A673 (cell line): ENCODE measurements at regions not wholly inside any gene's neighbourhood (a gene's known extent, or its start where the extent isn't known, plus 50 kb on each side); places are given as distances from the start of the nearest gene placed in this dataset.

Experiments used
- BruUV-seq: library from RNA; stranded (reverse); fragments of 400-500 nt; replicated peaks from 2 replicates; lab custom pipeline; 2021; lab: Mats Ljungman, UMichigan
- CTCF ChIA-PET: fragments of 300-600 bp; sonication (Branson Sonifier 250); formaldehyde crosslinking; loops from one replicate; lab custom pipeline; 2022; ENCODE audit warnings: antibody characterized with exemption; lab: Charles Lee
- POLR2A ChIA-PET: fragments of 300-600 bp; sonication (Branson Sonifier 250); formaldehyde crosslinking; loops from one replicate; lab custom pipeline; 2022; ENCODE audit warnings: antibody characterized with exemption; ENCODE audit not compliant: low non-redundant PET; lab: Charles Lee
- DNase-seq: peaks from one replicate; pipeline ENCODE4 v3.0.0-alpha.2; 2015; ENCODE audit warnings: low spot score
- H3K27ac ChIP-seq: fragments of 200-600 bp; sonication (generic); 2 replicates; pipeline ENCODE4 v1.5.1; 2016; ENCODE audit warnings: mixed run types, low read depth, mild to moderate bottlenecking, mixed read lengths, antibody characterized with exemption, low read length; ENCODE audit not compliant: poor library complexity, severe bottlenecking
- H3K27me3 ChIP-seq: fragments of 200-600 bp; sonication (generic); replicated peaks from 2 replicates; pipeline ENCODE4 v1.6.1; 2017; ENCODE audit warnings: mixed run types, low read depth, mild to moderate bottlenecking, mixed read lengths, antibody characterized with exemption, low read length; ENCODE audit not compliant: insufficient read depth, poor library complexity
- H3K36me3 ChIP-seq: fragments of 200-600 bp; sonication (generic); 2 replicates; pipeline ENCODE4 v1.6.1; 2016; ENCODE audit warnings: mixed run types, mild to moderate bottlenecking, mixed read lengths, antibody characterized with exemption, low read length; ENCODE audit not compliant: insufficient read depth, poor library complexity, severe bottlenecking
- H3K4me1 ChIP-seq: fragments of 200-600 bp; sonication (generic); 2 replicates; pipeline ENCODE4 v1.6.1; 2017; ENCODE audit warnings: mixed run types, mild to moderate bottlenecking, mixed read lengths, antibody characterized with exemption, low read length; ENCODE audit not compliant: insufficient read depth, poor library complexity, severe bottlenecking
- H3K4me3 ChIP-seq: fragments of 200-600 bp; sonication (generic); 2 replicates; pipeline ENCODE4 v1.5.1; 2016; ENCODE audit warnings: low read depth, mixed run types, mild to moderate bottlenecking, mixed read lengths, low read length; ENCODE audit not compliant: poor library complexity, severe bottlenecking
- H3K9me3 ChIP-seq: fragments of 200-600 bp; sonication (generic); 2 replicates; pipeline ENCODE4 v1.6.1; 2016; ENCODE audit warnings: mixed run types, low read depth, mild to moderate bottlenecking, mixed read lengths, antibody characterized with exemption, low read length; ENCODE audit not compliant: poor library complexity, severe bottlenecking
- CTCF ChIP-seq: fragments of 300-800, 200-600 bp; sonication (generic); conservative IDR thresholded peaks from 2 replicates; pipeline ENCODE4 v1.5.1; 2017; ENCODE audit warnings: low read depth, mild to moderate bottlenecking, antibody characterized with exemption, low read length, moderate library complexity, mixed read lengths
- EZH2 ChIP-seq: fragments of 200-600 bp; sonication (generic); IDR thresholded peaks from 2 replicates; pipeline ENCODE4 v1.6.1; 2017; ENCODE audit warnings: borderline replicate concordance, low read depth, mild to moderate bottlenecking, mixed read lengths, antibody characterized with exemption, low read length; ENCODE audit not compliant: poor library complexity, severe bottlenecking
- intact Hi-C: fragments of 100-400 bp; cut with micrococcal nuclease; formaldehyde crosslinking; loops from one replicate; pipeline ENCODE4 v1.10.0; 2022; ENCODE audit not compliant: unreplicated experiment

GRCh38 chr5:44187973-44188372 is 201.2 kb downstream of the FGF10 start:
- no peaks in the 10 kb centered on the region for H3K27me3 ChIP-seq
- TF ChIP-seq EZH2 (no peak), CTCF (no peak)
- no peak for DNase-seq
- peaks cover 3% of the 10 kb centered on the region for H3K9me3 ChIP-seq
- intact Hi-C loops: no loop called here
- H3K4me1 ChIP-seq: no peaks in the 10 kb centered on the region
- no peak overlapping the region for H3K4me3 ChIP-seq
- no peaks in the 10 kb centered on the region for H3K36me3 ChIP-seq
- no peak overlapping the region for H3K27ac ChIP-seq
- ChIA-PET CTCF (no interaction called here), POLR2A (no interaction called here)
- no TSS peak for BruUV-seq

GRCh38 chr5:44183753-44184152 is 205.5 kb downstream of the FGF10 start:
- intact Hi-C loops: no loop called here
- H3K36me3 ChIP-seq: no peaks in the 10 kb centered on the region
- POLR2A ChIA-PET: no interaction called here

GRCh38 chr5:44183312-44183711 is 205.9 kb downstream of the FGF10 start:
- no peaks in the 10 kb centered on the region for H3K27me3 ChIP-seq
- peaks cover 3% of the 10 kb centered on the region for H3K9me3 ChIP-seq
- H3K36me3 ChIP-seq: no peaks in the 10 kb centered on the region
- H3K4me3 ChIP-seq: no peak overlapping the region
- POLR2A ChIA-PET: no interaction called here
- no peak overlapping the region for H3K27ac ChIP-seq
- H3K4me1 ChIP-seq: no peaks in the 10 kb centered on the region
- CTCF ChIA-PET: no interaction called here
- intact Hi-C loops: no loop called here
- no peak for DNase-seq
- TF ChIP-seq CTCF (no peak), EZH2 (no peak)
- BruUV-seq: no TSS peak

More at GRCh38 chr5:44183753-44184152, 205.5 kb downstream of the FGF10 start:
- no peak for DNase-seq
- no TSS peak for BruUV-seq
- TF ChIP-seq EZH2: no peak
- no peak for TF ChIP-seq CTCF
- H3K27me3 ChIP-seq: no peaks in the 10 kb centered on the region
- CTCF ChIA-PET: no interaction called here
- no peak overlapping the region for H3K27ac ChIP-seq
- no peaks in the 10 kb centered on the region for H3K4me1 ChIP-seq
- peaks cover 3% of the 10 kb centered on the region for H3K9me3 ChIP-seq
- H3K4me3 ChIP-seq: no peak overlapping the region
